ENCODE measurements at regions not wholly inside any gene's neighbourhood (a gene's known extent, or its start where the extent isn't known, plus 50 kb on each side); places are given as distances from the start of the nearest gene placed in this dataset.

GRCh38 chr22:48951836-48952235, 875.8 kb downstream of the BRD1 start:
- TF ChIP-seq, protein P1, sequence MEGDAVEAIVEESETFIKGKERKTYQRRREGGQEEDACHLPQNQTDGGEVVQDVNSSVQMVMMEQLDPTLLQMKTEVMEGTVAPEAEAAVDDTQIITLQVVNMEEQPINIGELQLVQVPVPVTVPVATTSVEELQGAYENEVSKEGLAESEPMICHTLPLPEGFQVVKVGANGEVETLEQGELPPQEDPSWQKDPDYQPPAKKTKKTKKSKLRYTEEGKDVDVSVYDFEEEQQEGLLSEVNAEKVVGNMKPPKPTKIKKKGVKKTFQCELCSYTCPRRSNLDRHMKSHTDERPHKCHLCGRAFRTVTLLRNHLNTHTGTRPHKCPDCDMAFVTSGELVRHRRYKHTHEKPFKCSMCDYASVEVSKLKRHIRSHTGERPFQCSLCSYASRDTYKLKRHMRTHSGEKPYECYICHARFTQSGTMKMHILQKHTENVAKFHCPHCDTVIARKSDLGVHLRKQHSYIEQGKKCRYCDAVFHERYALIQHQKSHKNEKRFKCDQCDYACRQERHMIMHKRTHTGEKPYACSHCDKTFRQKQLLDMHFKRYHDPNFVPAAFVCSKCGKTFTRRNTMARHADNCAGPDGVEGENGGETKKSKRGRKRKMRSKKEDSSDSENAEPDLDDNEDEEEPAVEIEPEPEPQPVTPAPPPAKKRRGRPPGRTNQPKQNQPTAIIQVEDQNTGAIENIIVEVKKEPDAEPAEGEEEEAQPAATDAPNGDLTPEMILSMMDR (conservative IDR thresholded peaks at IDR 0.05; ENCODE audit: low read length), result no peak
- TF ChIP-seq EZH2phosphoT487 (IDR thresholded peaks at IDR 0.05; ENCODE audit: borderline replicate concordance), result no peak
